Stomach (tissue), 4 donors: ENCODE measurements at regions not wholly inside any gene's neighbourhood (a gene's known extent, or its start where the extent isn't known, plus 50 kb on each side); places are given as distances from the start of the nearest gene placed in this dataset.

Source experiments
- POLR2A ChIP-seq, 4 donors: fragments of 450-650 bp; IDR thresholded peaks; one replicate each; pipeline ENCODE4 v1.6.1; 2016; ENCODE audit warnings: antibody characterized with exemption in 4 of 4, control low read depth in 2 of 4, mild to moderate bottlenecking in 1 of 4, moderate library complexity in 1 of 4
- TF ChIP-seq, protein P1 (sequence below), 7 experiments: fragments of 450-650 bp in 4 of 7; fragments of 200-600 bp in 3 of 7; sonication (generic) in 3 of 7; IDR thresholded peaks; one replicate each; pipeline ENCODE4 v1.5.1; 2016 to 2019; ENCODE audit warnings: antibody characterized with exemption in 7 of 7, control low read depth in 2 of 7, mild to moderate bottlenecking in 1 of 7

DNA sequence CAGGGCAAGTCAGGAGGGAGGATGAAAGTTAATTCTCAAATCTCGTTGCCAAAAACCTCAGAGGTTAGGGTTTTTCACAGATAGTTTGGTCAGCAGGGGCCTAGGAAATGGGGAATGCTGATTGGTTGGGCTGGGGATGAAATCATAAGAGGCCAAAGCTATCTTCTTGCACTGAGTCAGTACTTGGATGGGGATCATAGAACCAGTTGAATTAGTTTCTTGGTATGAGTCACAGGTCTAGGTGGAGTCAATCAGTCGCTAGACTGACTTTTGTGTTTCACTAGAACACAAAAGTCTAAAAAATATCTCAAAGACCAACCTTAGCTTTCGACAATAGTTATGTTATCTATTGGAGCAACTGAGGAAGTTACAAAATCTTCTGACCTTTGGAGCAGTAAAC is 368.5 kb downstream of the TBC1D32 start:
- no peak for TF ChIP-seq POLR2A (IDR thresholded peaks at IDR 0.05)
- TF ChIP-seq, protein P1, sequence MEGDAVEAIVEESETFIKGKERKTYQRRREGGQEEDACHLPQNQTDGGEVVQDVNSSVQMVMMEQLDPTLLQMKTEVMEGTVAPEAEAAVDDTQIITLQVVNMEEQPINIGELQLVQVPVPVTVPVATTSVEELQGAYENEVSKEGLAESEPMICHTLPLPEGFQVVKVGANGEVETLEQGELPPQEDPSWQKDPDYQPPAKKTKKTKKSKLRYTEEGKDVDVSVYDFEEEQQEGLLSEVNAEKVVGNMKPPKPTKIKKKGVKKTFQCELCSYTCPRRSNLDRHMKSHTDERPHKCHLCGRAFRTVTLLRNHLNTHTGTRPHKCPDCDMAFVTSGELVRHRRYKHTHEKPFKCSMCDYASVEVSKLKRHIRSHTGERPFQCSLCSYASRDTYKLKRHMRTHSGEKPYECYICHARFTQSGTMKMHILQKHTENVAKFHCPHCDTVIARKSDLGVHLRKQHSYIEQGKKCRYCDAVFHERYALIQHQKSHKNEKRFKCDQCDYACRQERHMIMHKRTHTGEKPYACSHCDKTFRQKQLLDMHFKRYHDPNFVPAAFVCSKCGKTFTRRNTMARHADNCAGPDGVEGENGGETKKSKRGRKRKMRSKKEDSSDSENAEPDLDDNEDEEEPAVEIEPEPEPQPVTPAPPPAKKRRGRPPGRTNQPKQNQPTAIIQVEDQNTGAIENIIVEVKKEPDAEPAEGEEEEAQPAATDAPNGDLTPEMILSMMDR (IDR thresholded peaks at IDR 0.05), result no peak
